GM12891 (cell line): ENCODE measurements at regions not wholly inside any gene's neighbourhood (a gene's known extent, or its start where the extent isn't known, plus 50 kb on each side); places are given as distances from the start of the nearest gene placed in this dataset.

Experiments used
- POLR2A ChIP-seq: IDR thresholded peaks from 2 replicates; pipeline ENCODE4 v1.6.1; 2011; ENCODE audit warnings: low read depth, low read length, control low read depth
- TAF1 ChIP-seq: IDR thresholded peaks from 2 replicates; pipeline ENCODE4 v1.6.1; 2011; ENCODE audit warnings: low read depth, low read length, control low read depth

GRCh38 chr4:154047733-154048132, 258.9 kb upstream of the SFRP2 start:
- TF ChIP-seq TAF1 (no peak), POLR2A (no peak)
